GM21367 (cell line): ENCODE measurements at regions not wholly inside any gene's neighbourhood (a gene's known extent, or its start where the extent isn't known, plus 50 kb on each side); places are given as distances from the start of the nearest gene placed in this dataset.
"Not testable (repeated sequence)": the region's sequence is repeated elsewhere in the genome, so short reads cannot be mapped to it uniquely, and the experiment has no call there.

Source experiments
- ATAC-seq: cut with Tn5 transposase; IDR thresholded peaks from one replicate; pipeline ENCODE4 v1.9.1; 2021; ENCODE audit not compliant: unreplicated experiment

DNA sequence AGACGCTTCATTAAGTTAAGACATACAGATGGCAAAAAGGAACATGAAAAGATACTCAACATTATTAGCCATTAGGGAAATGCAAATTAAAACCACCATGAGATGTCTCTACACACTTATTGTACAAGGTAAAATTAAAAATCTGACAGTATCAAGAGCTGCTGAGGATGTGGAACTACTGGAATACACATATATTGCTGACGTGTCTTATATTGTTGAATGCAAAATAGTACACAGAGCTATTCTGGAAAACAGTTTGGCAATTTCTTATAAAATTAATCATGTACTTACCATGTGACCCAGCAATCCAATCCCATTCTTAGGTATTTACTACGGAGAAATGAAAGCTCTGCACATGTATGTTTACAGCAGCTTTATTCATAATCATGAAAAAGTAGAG lies 742.5 kb downstream of the TBC1D22A start:
- no peak for ATAC-seq

DNA sequence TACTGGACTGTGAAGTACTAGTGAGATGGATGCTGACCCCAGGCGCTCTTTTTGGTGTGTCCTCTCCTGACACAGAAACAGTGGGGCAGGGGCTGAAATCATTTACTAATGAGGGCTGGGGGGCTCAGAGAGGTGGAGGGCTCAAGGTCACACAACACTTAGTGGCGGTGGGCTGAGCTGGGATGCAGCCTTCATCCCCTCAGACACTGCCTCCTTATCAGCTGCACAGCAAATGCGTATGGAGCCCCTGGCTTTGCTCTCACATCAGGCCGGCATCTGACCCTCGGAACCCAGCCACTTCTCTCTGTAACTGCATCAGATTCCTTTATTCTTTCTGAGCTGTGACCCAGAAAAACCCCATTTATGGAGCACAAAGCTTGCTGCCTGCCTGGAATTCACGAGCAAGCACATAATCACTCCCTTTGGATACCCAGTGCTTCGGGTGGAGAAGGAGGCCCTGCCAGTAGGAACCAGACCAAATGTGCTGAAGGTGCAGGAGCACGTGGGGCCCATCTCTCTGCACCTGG lies 736.6 kb downstream of the TBC1D22A start:
- no peak for ATAC-seq

DNA sequence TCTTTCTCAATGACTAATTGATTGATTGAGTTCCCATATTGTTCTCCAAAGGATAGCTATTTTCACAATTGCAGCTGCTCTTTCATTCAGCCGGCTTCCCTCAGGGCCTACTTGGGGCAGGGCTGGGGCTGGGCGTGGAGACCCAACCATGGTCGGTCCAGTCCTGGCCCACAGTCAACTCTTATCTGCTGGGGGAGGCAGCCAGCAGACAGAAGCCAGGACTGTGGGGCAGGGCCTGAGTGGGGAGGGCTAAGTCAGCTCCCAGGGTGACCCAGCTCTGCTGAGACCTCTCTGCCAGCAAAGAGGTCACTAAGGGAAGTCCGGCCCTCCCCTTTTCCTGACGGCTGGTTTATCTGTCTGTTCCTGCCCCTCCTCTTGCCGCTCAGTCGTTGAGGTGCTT lies 735.2 kb downstream of the TBC1D22A start:
- no peak for ATAC-seq

DNA sequence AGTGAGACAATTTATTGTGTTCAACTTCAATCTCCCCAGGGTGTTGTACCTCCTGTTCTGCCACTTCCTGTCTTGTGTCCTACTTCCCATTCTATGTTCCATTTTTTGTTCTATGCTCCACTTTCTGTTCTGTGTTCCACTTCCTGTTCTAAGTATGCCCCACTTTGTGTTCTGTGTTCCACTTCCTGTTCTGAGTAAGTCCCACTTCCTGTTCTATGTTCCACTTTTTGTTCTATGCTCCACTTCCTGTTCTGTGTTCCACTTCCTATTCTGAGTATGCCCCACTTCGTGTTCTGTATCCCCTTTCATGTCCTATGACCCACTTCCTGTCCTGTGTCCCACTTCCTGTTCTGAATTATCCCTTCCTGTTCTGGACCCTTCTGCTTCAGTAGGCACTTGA lies 732.7 kb downstream of the TBC1D22A start:
- no peak for ATAC-seq

DNA sequence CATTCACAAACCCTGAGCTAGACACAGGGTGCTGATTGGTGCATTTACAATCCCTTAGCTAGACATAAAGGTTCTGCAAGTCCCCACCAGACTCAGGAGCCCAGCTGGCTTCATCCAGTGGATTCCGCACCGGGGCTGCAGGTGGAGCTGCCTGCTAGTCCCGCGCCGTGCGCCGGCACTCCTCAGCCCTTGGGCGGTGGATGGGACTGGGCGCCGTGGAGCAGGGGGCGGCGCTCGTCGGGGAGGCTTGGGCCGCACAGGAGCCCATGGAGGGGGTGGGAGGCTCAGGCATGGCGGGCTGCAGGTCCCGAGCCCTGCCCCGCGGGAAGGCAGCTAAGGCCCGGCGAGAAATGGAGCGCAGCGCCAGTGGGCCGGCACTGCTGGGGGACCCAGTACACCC lies 725.7 kb downstream of the TBC1D22A start:
- not testable (repeated sequence) for ATAC-seq

DNA sequence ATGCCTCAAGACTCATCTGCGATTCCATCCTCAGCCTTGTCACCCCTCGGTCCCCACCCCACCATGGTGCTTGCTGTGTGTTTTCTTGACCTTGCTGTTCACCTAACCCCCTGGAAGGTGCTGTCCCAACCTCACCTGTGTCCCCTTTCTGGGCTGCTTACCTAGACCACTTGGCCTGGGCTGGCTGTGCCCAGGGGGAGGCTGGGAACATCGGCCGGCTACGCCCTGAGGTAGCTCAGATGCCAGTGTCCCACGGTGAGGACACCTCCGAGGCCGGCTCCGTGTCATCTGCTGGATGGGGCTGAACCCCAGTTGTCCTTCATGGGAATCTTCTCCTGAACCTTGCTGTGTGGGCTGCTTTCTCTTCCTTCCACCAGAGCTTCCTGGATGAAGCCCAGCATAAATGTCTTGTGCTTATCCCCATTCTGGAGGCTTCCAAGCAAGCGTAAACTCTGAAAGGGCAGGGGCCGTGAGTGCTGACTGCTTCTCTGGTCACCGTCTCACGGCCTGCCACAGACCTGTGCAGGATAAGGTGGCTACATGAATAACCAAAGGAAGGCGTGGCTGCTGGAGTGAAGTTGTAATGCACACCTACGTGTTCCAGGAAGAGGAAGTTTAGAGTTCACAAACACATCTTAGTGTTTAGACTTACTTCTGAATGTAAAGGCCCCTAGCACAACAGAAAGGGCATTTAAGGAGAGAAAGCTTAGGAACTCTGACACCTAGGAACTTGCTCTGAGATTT lies 724.3 kb downstream of the TBC1D22A start:
- ATAC-seq = no peak

DNA sequence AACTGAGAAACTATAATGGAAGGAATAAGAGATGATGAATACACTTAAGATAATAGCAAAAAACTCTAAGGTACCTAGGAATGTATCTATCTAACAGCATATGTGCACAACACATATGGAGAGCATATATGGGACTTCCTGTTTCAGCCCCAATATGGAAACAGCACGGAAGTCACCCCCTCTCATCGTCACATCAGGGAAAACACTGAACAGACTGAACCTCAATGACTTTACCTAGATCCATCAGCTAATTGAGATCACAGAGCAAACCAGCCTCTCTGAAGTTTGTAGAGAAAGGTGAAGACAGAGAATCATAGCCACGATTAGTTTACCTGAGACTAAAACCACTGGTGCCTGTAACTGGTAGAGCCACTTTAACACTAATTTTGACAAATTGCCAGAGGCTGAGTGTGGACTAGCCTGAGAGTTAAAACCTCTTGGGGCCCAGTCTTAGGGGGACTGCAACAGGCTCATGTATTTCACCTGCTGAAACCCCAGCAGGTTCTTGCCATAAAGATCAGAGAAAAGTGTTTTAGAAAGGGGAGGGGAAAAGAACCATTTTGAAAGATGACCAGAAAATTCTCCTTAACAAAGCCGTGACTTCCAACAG lies 722.6 kb downstream of the TBC1D22A start:
- no peak for ATAC-seq

DNA sequence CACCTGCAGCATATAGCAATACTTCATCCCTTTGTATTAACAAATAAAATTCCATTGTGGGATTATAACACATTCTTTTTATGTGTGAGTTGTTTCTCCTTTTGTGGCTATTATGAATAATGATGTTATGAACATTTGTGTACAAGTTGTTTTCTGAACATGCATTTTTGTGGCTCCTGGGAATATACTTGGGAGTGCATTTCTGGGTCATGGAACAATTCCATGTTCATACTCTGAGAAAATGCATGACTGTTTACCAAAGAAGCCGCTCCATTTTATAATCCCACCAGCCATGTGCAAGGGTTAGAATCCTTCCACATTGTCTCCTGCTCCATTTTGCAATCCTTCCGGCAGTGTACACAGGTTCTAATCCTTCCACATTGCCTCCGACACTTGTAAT lies 713.8 kb downstream of the TBC1D22A start:
- ATAC-seq = no peak

DNA sequence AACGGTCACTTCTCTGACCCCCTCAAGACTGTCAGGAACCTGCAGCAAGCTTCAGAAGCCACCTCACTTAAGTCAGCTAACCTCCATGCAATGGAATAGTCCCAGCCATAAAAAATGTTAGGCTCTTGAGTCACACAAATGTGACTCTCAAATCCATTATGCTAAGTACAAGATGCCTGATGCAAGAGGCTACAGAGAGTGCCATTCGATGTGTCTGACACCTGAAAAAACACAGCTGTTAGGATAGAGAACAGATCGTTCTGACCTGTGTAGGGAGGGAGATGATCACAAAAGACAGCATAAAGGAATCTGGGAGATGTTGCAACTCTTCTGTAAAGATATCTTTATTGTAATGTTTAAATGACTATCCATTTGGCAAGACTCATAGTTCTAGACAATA lies 712.4 kb downstream of the TBC1D22A start:
- ATAC-seq = no peak

DNA sequence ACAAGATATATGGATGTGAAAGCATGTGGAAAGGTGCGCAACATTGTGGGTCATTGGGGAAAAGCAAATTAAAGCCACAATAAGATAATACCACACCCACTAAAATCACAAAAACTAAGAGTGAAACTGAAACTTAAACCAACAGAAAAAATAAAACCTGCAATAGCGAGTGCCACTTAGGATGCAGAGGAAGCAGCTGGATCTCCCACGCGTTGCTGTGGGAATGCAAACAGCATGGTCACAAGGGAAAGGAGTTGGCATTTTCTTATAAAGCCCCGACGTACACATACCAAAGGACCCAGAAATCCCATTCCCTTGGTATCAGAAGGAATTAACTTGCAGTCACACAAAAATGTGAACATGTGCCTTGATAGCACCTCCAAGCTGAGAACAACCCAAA lies 712.0 kb downstream of the TBC1D22A start:
- no peak for ATAC-seq

DNA sequence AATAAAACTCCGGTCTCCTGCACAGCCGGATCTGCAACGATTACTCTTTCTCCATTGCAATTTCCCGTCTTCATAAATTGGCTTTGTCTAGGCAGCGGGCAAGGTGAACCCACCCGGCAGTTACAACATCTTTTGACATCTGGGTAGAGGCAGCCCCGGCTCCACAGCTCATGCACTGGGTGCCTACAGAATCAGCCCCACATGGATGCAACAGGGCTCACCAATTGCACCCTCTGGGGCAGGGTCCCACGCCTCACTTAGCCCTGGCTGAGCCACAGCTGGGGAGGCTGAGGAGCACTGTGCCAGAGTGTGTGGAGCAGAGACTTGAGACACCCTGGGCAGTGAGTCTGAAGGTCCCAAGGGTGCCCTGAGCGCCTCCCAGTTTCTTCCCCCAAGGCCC lies 710.2 kb downstream of the TBC1D22A start:
- no peak for ATAC-seq

DNA sequence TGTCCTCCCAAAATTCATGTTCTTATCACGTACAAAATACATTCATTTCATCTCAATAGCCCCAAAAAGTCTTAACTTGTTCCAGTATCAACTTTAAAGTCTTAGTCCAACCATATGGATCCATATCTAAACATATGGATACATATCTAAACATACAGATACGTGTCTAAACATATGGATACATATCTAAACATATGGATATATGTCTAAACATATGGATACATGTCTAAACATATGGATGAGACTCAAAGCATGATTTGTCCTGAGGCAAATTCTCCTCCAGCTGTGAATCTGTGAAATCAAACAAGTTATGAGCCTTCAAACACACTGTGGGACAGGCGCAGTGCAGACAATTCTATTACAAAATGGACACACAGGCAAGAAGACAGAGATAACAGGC lies 709.0 kb downstream of the TBC1D22A start:
- no peak for ATAC-seq

DNA sequence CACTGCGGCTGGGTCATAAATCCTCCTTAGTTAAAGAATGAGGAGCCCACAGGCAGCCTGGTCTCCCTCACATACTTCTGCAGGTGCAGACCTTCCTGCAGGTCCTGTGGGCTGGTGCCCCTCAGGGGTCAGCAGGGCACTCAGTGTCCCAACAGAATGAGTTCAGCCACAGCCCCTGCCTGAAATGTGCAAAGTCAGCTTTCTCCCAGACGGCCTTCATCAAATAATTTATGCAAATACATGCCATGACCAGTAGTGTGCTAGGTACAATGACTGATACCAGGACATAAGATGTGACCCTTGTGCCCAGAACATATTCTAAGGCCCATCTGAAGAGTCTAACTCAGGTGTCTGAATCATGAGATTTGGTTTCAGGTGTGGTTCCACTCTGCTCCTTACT lies 703.4 kb downstream of the TBC1D22A start:
- no peak for ATAC-seq

DNA sequence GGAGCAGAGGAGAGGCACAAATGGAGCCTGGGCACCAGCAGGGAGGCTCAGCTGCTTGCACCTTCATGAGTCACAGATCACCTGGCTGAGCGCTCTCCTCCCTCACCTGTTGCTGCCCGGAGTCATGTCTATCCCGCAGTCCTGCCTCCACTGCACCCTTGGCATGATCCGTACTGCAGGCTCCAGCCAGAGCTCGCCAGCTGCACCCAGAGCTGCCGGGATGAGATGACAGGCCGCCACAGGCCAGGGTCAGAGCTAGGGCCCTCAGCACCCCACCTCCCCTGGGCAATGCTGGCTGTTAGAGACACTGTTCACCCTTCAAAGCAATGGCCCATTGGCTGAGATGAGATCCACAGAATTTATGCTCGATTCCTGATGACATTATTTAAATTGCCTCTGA lies 702.8 kb downstream of the TBC1D22A start:
- ATAC-seq = no peak

DNA sequence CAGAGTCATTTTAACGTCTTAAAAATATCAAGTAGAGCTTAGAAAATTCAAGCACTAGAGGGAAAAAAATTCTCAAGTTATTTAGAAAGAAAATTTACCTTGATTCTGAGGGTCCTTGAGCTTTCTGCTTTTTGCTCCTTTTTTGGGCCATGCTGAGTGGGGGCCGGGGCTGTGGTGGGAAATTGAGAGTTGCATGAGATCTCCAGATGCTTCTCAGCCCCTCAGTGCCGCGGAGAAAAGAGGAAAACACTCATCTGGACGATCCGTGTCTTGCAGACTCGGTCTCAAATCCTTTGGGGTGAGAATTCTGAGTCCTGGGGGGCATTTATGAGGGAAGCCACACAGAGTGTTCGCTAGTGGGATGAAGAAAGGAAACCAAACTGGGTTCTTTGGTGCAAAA lies 700.8 kb downstream of the TBC1D22A start:
- no peak for ATAC-seq

DNA sequence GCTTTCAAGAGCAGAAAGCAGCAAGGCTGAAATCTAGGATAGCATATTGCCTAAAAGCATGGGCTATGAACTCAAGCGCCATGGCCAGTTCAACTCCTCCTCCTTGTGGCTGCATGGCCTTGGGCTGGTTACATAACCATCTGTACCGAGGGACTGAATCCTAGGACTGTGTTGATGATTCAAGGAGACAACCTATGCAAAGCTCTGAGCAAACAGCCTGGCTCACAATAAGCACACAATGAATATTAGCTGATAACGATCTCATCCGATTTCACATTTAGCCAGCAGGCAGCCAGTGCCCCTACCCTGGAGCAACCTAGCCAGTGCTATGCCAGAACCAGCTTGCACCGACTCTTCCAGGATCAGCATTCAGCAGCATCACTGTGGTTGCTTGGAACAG lies 698.4 kb downstream of the TBC1D22A start:
- ATAC-seq = no peak

DNA sequence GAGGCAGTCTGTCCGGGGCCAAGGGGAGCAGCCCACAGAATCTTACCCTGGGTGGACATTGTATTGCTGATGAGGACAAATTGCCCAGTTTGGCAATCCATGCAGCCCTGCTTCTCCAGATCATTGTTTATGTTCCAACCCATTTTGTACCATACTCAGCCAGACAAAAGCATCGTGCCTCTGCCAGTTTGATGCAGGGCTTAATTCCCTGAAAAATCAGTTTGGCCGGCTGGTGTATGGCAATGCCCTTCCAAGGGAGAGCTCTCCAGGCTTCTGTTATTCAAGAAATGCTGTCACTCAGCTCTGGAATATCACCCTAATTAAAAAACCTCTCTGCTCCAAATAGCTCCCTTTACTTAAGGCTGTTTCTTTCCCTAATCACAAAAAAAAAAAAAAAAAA lies 697.7 kb downstream of the TBC1D22A start:
- no peak for ATAC-seq

DNA sequence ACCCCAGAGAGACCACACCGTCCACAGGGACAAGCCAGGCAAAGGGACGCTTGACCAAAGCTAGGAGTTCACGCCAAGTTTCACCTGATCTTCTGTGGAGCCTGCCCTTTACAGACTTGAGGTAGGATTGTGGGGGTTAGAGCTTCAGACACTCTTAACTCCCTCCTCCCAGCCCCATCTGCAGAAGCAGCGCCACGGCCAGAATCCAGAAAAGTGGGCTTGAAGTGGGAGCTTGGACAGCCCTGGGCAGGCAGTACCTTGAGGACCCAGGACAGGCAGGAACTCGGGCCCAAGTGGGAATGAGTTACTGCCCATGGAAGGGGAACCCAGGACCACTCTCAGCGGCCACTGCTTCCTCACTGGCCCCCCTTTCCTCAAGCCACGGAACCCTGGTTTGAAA lies 695.9 kb downstream of the TBC1D22A start:
- no peak for ATAC-seq

DNA sequence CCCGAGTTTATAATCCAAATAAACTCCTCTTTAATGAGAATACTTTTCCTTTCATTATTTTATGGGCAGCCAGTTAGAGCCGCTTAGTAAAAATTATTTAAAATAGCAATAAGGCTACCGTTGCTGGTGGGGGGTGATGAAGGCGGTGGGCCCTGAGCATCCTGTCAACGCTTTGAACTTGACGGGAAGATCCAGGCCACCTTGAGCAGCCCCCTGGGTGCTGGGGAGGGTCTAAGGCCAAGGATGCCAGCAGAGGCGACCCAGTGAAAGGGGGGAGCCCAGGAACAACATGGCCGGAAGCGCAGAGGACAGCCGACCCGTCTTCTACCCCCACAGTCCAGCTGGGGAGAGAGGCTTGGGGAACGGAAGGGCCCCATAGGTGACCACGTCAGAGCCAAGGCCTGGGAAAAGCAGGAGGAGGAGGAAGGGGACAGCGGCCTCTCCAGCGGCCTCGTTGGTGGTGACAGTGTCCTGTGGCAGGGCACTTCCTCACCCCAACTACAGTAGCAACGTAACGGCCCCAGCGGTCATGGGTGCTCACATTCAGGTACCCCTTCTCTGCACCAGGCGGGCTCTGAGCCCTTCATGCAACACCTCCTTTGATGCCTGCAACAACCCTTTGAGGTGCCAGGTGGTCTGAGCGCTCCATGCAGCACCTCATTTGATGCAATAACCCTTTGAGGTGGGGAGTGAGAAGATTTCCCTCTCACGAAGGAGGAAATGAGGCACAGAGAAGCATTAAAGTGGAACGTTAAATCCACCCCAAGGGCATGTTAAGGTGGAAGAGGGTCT lies 695.3 kb downstream of the TBC1D22A start:
- no peak for ATAC-seq

DNA sequence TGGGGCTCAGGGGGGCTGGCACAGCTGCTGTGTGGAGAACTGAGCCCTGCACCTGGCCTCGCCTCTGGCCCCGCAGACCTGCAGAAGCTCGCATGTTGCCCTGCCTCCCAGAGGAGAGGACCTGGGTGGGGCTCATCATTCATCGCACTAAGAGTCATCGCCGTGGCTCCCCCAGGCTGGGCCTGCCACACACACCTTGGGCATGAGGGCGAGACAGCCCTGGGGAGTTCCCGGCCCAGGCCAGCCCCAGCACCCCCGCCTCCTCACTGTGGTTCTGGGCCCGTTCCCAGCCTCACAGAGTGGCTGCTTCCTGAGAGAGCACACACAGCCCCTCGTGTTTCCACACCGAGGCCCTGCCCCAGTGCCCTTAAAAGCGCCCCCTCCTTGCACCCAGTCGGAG lies 694.6 kb downstream of the TBC1D22A start:
- no peak for ATAC-seq

DNA sequence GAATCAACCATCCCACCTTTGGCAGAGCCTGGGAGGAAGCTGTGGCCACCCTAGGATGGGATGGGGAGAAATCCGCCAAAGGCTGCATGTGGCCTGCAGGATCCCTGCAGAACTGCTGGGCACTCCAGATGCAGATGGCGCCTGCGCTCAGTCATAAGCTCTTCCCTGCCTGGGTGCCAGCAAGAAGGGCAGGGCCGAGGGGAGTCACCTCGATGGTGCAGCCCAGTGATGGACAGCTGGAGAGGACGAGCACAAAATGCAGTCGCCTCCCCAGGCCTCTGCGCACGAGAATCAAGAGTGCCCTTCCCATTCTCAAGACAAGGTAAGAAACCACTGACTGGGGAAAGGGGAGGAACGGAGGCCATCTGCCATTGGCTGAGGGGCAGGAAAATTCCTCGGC lies 693.6 kb downstream of the TBC1D22A start:
- no peak for ATAC-seq

DNA sequence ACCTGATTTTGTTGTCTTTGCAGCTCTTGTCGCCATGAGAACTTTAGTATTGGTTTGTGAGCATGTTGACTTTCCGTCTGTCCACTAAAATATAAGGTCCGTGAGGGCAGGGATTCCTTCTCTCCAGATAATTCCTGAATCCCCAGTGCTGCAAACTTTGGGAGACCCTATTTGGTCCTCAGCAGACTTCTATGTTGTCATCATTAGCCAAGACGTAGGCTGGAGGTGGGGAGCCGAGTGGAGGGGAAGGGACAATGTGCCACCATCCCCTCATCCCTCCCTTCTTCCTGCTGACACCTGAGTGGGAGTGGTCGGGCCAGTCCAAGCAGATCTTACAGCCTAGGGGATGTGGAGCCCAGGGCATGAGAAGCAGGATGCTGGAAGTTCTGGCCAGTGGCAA lies 690.6 kb downstream of the TBC1D22A start:
- no peak for ATAC-seq
